ENCODE measurements at regions not wholly inside any gene's neighbourhood (a gene's known extent, or its start where the extent isn't known, plus 50 kb on each side); places are given as distances from the start of the nearest gene placed in this dataset.

GRCh38 chr6:6704103-6705060 lies 115.9 kb downstream of the LY86 start:
- no peak for DNase-seq

- DNase-seq, result no peak
Observed at GRCh38 chr6:6705061-6705425, 116.5 kb downstream of the LY86 start.

- DNase-seq, result no peak
Observed at GRCh38 chr6:6705915-6706675, 117.6 kb downstream of the LY86 start.

- no peak for DNase-seq
Observed at GRCh38 chr6:6707143-6707542, 118.6 kb downstream of the LY86 start.

GRCh38 chr6:6709106-6709505 lies 120.6 kb downstream of the LY86 start:
- DNase-seq, result no peak

GRCh38 chr6:6711031-6711785 lies 122.7 kb downstream of the LY86 start:
- no peak for DNase-seq

GRCh38 chr6:6711832-6712448 lies 123.4 kb downstream of the LY86 start:
- peak; percentile 9 for DNase-seq

- DNase-seq, result peak; percentile 20
Observed at GRCh38 chr6:6712449-6713403, 124.2 kb downstream of the LY86 start.

GRCh38 chr6:6713657-6714056 lies 125.1 kb downstream of the LY86 start:
- DNase-seq, result peak; percentile 36

- DNase-seq, result no peak
Observed at GRCh38 chr6:6714118-6714897, 125.8 kb downstream of the LY86 start.

- DNase-seq, result no peak
Observed at GRCh38 chr6:6714953-6715352, 126.4 kb downstream of the LY86 start.

GRCh38 chr6:6715465-6715864 lies 126.9 kb downstream of the LY86 start:
- no peak for DNase-seq

GRCh38 chr6:6716998-6717763 lies 128.7 kb downstream of the LY86 start:
- DNase-seq, result no peak

- no peak for DNase-seq
Observed at GRCh38 chr6:6717953-6718352, 129.4 kb downstream of the LY86 start.

- DNase-seq, result no peak
Observed at GRCh38 chr6:6721606-6722005, 133.1 kb downstream of the LY86 start.

GRCh38 chr6:6722195-6722594 lies 133.7 kb downstream of the LY86 start:
- no peak for DNase-seq

GRCh38 chr6:6723361-6723760 lies 134.8 kb downstream of the LY86 start:
- DNase-seq, result no peak

- no peak for DNase-seq
Observed at GRCh38 chr6:6723921-6724538, 135.5 kb downstream of the LY86 start.

All from activated CD4-positive, alpha-beta T cell treated with anti-CD3 and anti-CD28 coated beads, Interleukin-10, Interleukin-2, amounts not matched to agents 100 ng/mL and 50 ng/mL, durations not matched to agents 16 hours and 8 hours (primary cell).